ENCODE measurements at regions not wholly inside any gene's neighbourhood (a gene's known extent, or its start where the extent isn't known, plus 50 kb on each side); places are given as distances from the start of the nearest gene placed in this dataset.
"Not testable (repeated sequence)": the region's sequence is repeated elsewhere in the genome, so short reads cannot be mapped to it uniquely, and the experiment has no call there.

- DNase-seq (ENCODE audit: low read depth): peak; percentile 11
These were observed 129.4 kb downstream of the IBTK start for GRCh38 chr6:82118150-82118562.

- DNase-seq (ENCODE audit: low read depth): peak; percentile 37
These were observed 132.8 kb downstream of the IBTK start for GRCh38 chr6:82114748-82115147.

- DNase-seq (ENCODE audit: low read depth): peak; percentile 67
These were observed 134.3 kb downstream of the IBTK start for GRCh38 chr6:82113231-82113630.

- no peak for DNase-seq (ENCODE audit: low read depth)
These were observed 135.7 kb downstream of the IBTK start for GRCh38 chr6:82111818-82112217.

GRCh38 chr6:82111114-82111513, 136.4 kb downstream of the IBTK start:
- DNase-seq (ENCODE audit: low read depth): no peak

GRCh38 chr6:82103171-82103570, 144.4 kb downstream of the IBTK start:
- DNase-seq (ENCODE audit: low read depth): not testable (repeated sequence)

GRCh38 chr6:82101374-82102114, 146.0 kb downstream of the IBTK start:
- DNase-seq (ENCODE audit: low read depth): not testable (repeated sequence)

- not testable (repeated sequence) for DNase-seq (ENCODE audit: low read depth)
These were observed 146.8 kb downstream of the IBTK start for GRCh38 chr6:82100763-82101162.

- no peak for DNase-seq (ENCODE audit: low read depth)
These were observed 149.9 kb downstream of the IBTK start for GRCh38 chr6:82097676-82098075.

GRCh38 chr6:82095091-82095490, 152.5 kb downstream of the IBTK start:
- no peak for DNase-seq (ENCODE audit: low read depth)

GRCh38 chr6:82094166-82094806, 153.3 kb downstream of the IBTK start:
- DNase-seq (ENCODE audit: low read depth): no peak

GRCh38 chr6:82088978-82089771, 158.4 kb downstream of the IBTK start:
- DNase-seq (ENCODE audit: low read depth): no peak

GRCh38 chr6:82086944-82087343, 160.6 kb downstream of the IBTK start:
- DNase-seq (ENCODE audit: low read depth): no peak

- no peak for DNase-seq (ENCODE audit: low read depth)
These were observed 161.8 kb downstream of the IBTK start for GRCh38 chr6:82085701-82086100.

GRCh38 chr6:82084324-82084920, 163.1 kb downstream of the IBTK start:
- no peak for DNase-seq (ENCODE audit: low read depth)

- no peak for DNase-seq (ENCODE audit: low read depth)
These were observed 163.9 kb downstream of the IBTK start for GRCh38 chr6:82083646-82084045.

GRCh38 chr6:82080767-82081166, 166.8 kb downstream of the IBTK start:
- no peak for DNase-seq (ENCODE audit: low read depth)

GRCh38 chr6:82078286-82078908, 169.1 kb downstream of the IBTK start:
- DNase-seq (ENCODE audit: low read depth): no peak

GRCh38 chr6:82076916-82077315, 170.6 kb downstream of the IBTK start:
- DNase-seq (ENCODE audit: low read depth): no peak

GRCh38 chr6:82074556-82074955, 173.0 kb downstream of the IBTK start:
- DNase-seq (ENCODE audit: low read depth): no peak

- DNase-seq (ENCODE audit: low read depth): no peak
These were observed 174.1 kb downstream of the IBTK start for GRCh38 chr6:82073484-82073883.

GRCh38 chr6:82072751-82073150, 174.8 kb downstream of the IBTK start:
- DNase-seq (ENCODE audit: low read depth): peak; percentile 73

Measured in renal cortical epithelial cell (primary cell).